ENCODE measurements at regions not wholly inside any gene's neighbourhood (a gene's known extent, or its start where the extent isn't known, plus 50 kb on each side); places are given as distances from the start of the nearest gene placed in this dataset.

DNA sequence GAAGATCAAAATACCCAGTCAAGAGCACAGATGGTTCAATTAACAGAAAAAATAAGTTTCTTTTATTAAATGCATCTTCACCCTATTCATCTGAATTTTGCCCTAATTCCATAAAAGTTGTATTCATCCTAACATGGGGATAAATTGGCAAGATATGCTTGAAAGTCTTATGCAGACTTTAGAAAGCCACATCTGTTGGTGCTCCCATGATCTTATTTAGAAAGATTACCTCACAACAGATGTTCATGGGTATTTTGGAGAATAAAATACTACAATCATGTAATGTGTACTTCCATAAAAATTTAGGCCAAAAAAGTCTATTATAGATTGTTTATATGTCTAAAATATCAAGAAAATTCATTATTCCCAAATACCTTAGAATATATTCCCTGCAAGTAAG lies 510.3 kb downstream of the TECRL start:
- no TSS peak for BruUV-seq (replicated peaks)
- no peaks in the 10 kb centered on the region for H3K27me3 ChIP-seq (ENCODE audit: control insufficient read depth, insufficient read depth, low read length)
- no peaks in the 10 kb centered on the region for H3K36me3 ChIP-seq (ENCODE audit: control insufficient read depth, insufficient read depth, low read length)
- no peaks in the 10 kb centered on the region for H3K4me1 ChIP-seq (ENCODE audit: control insufficient read depth, insufficient read depth, low read length)
- intact Hi-C loops (cut with micrococcal nuclease; ENCODE audit: unreplicated experiment) = no loop called here
- H3K27ac ChIP-seq (ENCODE audit: low read length) = no peak overlapping the region
- H3K4me3 ChIP-seq (ENCODE audit: low read depth in 2 of 2, low read length in 2 of 2) = no peak overlapping the region
- DNase-seq (ENCODE audit: low read depth, low spot score) = no peak
- ChIA-PET POLR2A (no interaction called here), CTCF (no interaction called here)
- no peaks in the 10 kb centered on the region for H3K9me3 ChIP-seq (ENCODE audit: control insufficient read depth, insufficient read depth, low read depth, low read length)
- no peak for TF ChIP-seq REST (IDR thresholded peaks at IDR 0.05; ENCODE audit: insufficient read depth in 1 of 2, low read depth in 2 of 2, low read length in 1 of 2)
- TF ChIP-seq TCF7L2 (IDR thresholded peaks at IDR 0.05; ENCODE audit: low read depth, low read length) = no peak
- no peak for TF ChIP-seq SIN3A (IDR thresholded peaks at IDR 0.05; ENCODE audit: borderline replicate concordance, insufficient read depth, low read depth, low read length)
- TF ChIP-seq CTCF (IDR thresholded peaks at IDR 0.05) = no peak
- no peak for TF ChIP-seq POLR2AphosphoS5 (IDR thresholded peaks at IDR 0.05; ENCODE audit: low read depth, low read length)
- in situ Hi-C loops (cut with HindIII; ENCODE audit: low pct_unique_long_range_greater_than_20kb, low sequenced_read_pairs) = no loop called here
- no peak for ATAC-seq

- Histone ChIP-seq H3K27me3 (ENCODE audit: control insufficient read depth, insufficient read depth, low read length) (no peaks in the 10 kb centered on the region), H3K9me3 (ENCODE audit: control insufficient read depth, insufficient read depth, low read depth, low read length) (no peaks in the 10 kb centered on the region), H3K27ac (ENCODE audit: low read length) (no peak overlapping the region), H3K4me1 (ENCODE audit: control insufficient read depth, insufficient read depth, low read length) (no peaks in the 10 kb centered on the region), H3K4me3 (ENCODE audit: low read depth in 2 of 2, low read length in 2 of 2) (no peak overlapping the region), H3K36me3 (ENCODE audit: control insufficient read depth, insufficient read depth, low read length) (no peaks in the 10 kb centered on the region)
- ChIA-PET POLR2A (no interaction called here), CTCF (no interaction called here)
- DNase-seq (ENCODE audit: low read depth, low spot score) (no peak), ATAC-seq (no peak)
- in situ Hi-C loops (cut with HindIII; ENCODE audit: low pct_unique_long_range_greater_than_20kb, low sequenced_read_pairs) = no loop called here
- intact Hi-C loops (cut with micrococcal nuclease; ENCODE audit: unreplicated experiment) = no loop called here
- no TSS peak for BruUV-seq (replicated peaks)
- no peak for TF ChIP-seq REST (IDR thresholded peaks at IDR 0.05; ENCODE audit: insufficient read depth in 1 of 2, low read depth in 2 of 2, low read length in 1 of 2)
- TF ChIP-seq TCF7L2 (IDR thresholded peaks at IDR 0.05; ENCODE audit: low read depth, low read length) = no peak
- no peak for TF ChIP-seq SIN3A (IDR thresholded peaks at IDR 0.05; ENCODE audit: borderline replicate concordance, insufficient read depth, low read depth, low read length)
- no peak for TF ChIP-seq POLR2AphosphoS5 (IDR thresholded peaks at IDR 0.05; ENCODE audit: low read depth, low read length)
- TF ChIP-seq CTCF (IDR thresholded peaks at IDR 0.05) = no peak
These were observed 515.1 kb downstream of the TECRL start for GRCh38 chr4:63894161-63894560.

Data from Panc1 (cell line).